ENCODE measurements at regions not wholly inside any gene's neighbourhood (a gene's known extent, or its start where the extent isn't known, plus 50 kb on each side); places are given as distances from the start of the nearest gene placed in this dataset.

GRCh38 chr1:87720561-87720960 lies 391.9 kb downstream of the LMO4 start:
- 67 to 73% methylated on average over 2 of the region's 2 CpGs for WGBS, 2 donors
- no peak for DNase-seq
- H3K27me3 ChIP-seq (ENCODE audit: control insufficient read depth in 1 of 2, insufficient read depth in 2 of 2, low read length in 1 of 2): no peaks in the 10 kb centered on the region
- H3K4me1 ChIP-seq (ENCODE audit: control insufficient read depth in 1 of 2, insufficient read depth in 2 of 2, low read length in 2 of 2): no peaks in the 10 kb centered on the region
- no peak overlapping the region for H3K27ac ChIP-seq (ENCODE audit: low read depth in 1 of 2, low read length in 2 of 2)
- intact Hi-C loops (cut with DNase I): no loop called here
- H3K4me3 ChIP-seq (ENCODE audit: low read length in 2 of 2): no peak overlapping the region
- H3K36me3 ChIP-seq (ENCODE audit: control insufficient read depth in 1 of 2, insufficient read depth in 2 of 2, low read length in 1 of 2): no peaks in the 10 kb centered on the region
- H3K9me3 ChIP-seq (ENCODE audit: control insufficient read depth, low read length): no peaks in the 10 kb centered on the region
- ATAC-seq (ENCODE audit: low FRiP score): no peak

GRCh38 chr1:87723193-87723592 lies 394.5 kb downstream of the LMO4 start:
- ATAC-seq (ENCODE audit: low FRiP score) (no peak), DNase-seq (no peak)
- H3K27ac ChIP-seq (ENCODE audit: low read depth in 1 of 2, low read length in 2 of 2): no peak overlapping the region
- no peaks in the 10 kb centered on the region for H3K27me3 ChIP-seq (ENCODE audit: control insufficient read depth in 1 of 2, insufficient read depth in 2 of 2, low read length in 1 of 2)
- intact Hi-C loops (cut with DNase I): no loop called here
- H3K4me3 ChIP-seq (ENCODE audit: low read length in 2 of 2): no peak overlapping the region
- no peaks in the 10 kb centered on the region for H3K4me1 ChIP-seq (ENCODE audit: control insufficient read depth in 1 of 2, insufficient read depth in 2 of 2, low read length in 2 of 2)
- H3K36me3 ChIP-seq (ENCODE audit: control insufficient read depth in 1 of 2, insufficient read depth in 2 of 2, low read length in 1 of 2): no peaks in the 10 kb centered on the region
- H3K9me3 ChIP-seq (ENCODE audit: control insufficient read depth, low read length): no peaks in the 10 kb centered on the region

GRCh38 chr1:87728169-87728568 lies 399.5 kb downstream of the LMO4 start:
- Histone ChIP-seq H3K27me3 (ENCODE audit: control insufficient read depth in 1 of 2, insufficient read depth in 2 of 2, low read length in 1 of 2) (no peaks in the 10 kb centered on the region), H3K4me3 (ENCODE audit: low read length in 2 of 2) (no peak overlapping the region), H3K9me3 (ENCODE audit: control insufficient read depth, low read length) (no peaks in the 10 kb centered on the region), H3K27ac (ENCODE audit: low read depth in 1 of 2, low read length in 2 of 2) (no peak overlapping the region), H3K36me3 (ENCODE audit: control insufficient read depth in 1 of 2, insufficient read depth in 2 of 2, low read length in 1 of 2) (no peaks in the 10 kb centered on the region), H3K4me1 (ENCODE audit: control insufficient read depth in 1 of 2, insufficient read depth in 2 of 2, low read length in 2 of 2) (no peaks in the 10 kb centered on the region)
- DNase-seq (no peak), ATAC-seq (ENCODE audit: low FRiP score) (no peak)
- intact Hi-C loops (cut with DNase I): no loop called here
- WGBS, 2 donors: 96 to 100% methylated on average over 1 of the region's 1 CpG

GRCh38 chr1:87730274-87731216 lies 401.9 kb downstream of the LMO4 start:
- WGBS, 2 donors: 76 to 84% methylated on average over 9 of the region's 9 CpGs
- Histone ChIP-seq H3K9me3 (ENCODE audit: control insufficient read depth, low read length) (no peaks in the 10 kb centered on the region), H3K36me3 (ENCODE audit: control insufficient read depth in 1 of 2, insufficient read depth in 2 of 2, low read length in 1 of 2) (no peaks in the 10 kb centered on the region), H3K4me3 (ENCODE audit: low read length in 2 of 2) (no peak overlapping the region), H3K27me3 (ENCODE audit: control insufficient read depth in 1 of 2, insufficient read depth in 2 of 2, low read length in 1 of 2) (no peaks in the 10 kb centered on the region), H3K4me1 (ENCODE audit: control insufficient read depth in 1 of 2, insufficient read depth in 2 of 2, low read length in 2 of 2) (no peaks in the 10 kb centered on the region), H3K27ac (ENCODE audit: low read depth in 1 of 2, low read length in 2 of 2) (no peak overlapping the region)
- intact Hi-C loops (cut with DNase I): no loop called here
- ATAC-seq (ENCODE audit: low FRiP score): no peak
- DNase-seq: no peak

- Histone ChIP-seq H3K27ac (ENCODE audit: low read depth in 1 of 2, low read length in 2 of 2) (no peak overlapping the region), H3K27me3 (ENCODE audit: control insufficient read depth in 1 of 2, insufficient read depth in 2 of 2, low read length in 1 of 2) (no peaks in the 10 kb centered on the region), H3K4me3 (ENCODE audit: low read length in 2 of 2) (no peak overlapping the region), H3K4me1 (ENCODE audit: control insufficient read depth in 1 of 2, insufficient read depth in 2 of 2, low read length in 2 of 2) (no peaks in the 10 kb centered on the region), H3K9me3 (ENCODE audit: control insufficient read depth, low read length) (no peaks in the 10 kb centered on the region), H3K36me3 (ENCODE audit: control insufficient read depth in 1 of 2, insufficient read depth in 2 of 2, low read length in 1 of 2) (no peaks in the 10 kb centered on the region)
- intact Hi-C loops (cut with DNase I): no loop called here
- no peak for DNase-seq
- no peak for ATAC-seq (ENCODE audit: low FRiP score)
Observed at GRCh38 chr1:87733386-87733785, 404.7 kb downstream of the LMO4 start.

GRCh38 chr1:87735750-87736149 lies 407.1 kb downstream of the LMO4 start:
- no peak for DNase-seq
- Histone ChIP-seq H3K4me1 (ENCODE audit: control insufficient read depth in 1 of 2, insufficient read depth in 2 of 2, low read length in 2 of 2) (no peaks in the 10 kb centered on the region), H3K9me3 (ENCODE audit: control insufficient read depth, low read length) (no peaks in the 10 kb centered on the region), H3K4me3 (ENCODE audit: low read length in 2 of 2) (no peak overlapping the region), H3K36me3 (ENCODE audit: control insufficient read depth in 1 of 2, insufficient read depth in 2 of 2, low read length in 1 of 2) (no peaks in the 10 kb centered on the region), H3K27me3 (ENCODE audit: control insufficient read depth in 1 of 2, insufficient read depth in 2 of 2, low read length in 1 of 2) (no peaks in the 10 kb centered on the region), H3K27ac (ENCODE audit: low read depth in 1 of 2, low read length in 2 of 2) (no peak overlapping the region)
- WGBS, 2 donors: 95 to 96% methylated on average over 1 of the region's 1 CpG
- ATAC-seq (ENCODE audit: low FRiP score): no peak
- intact Hi-C loops (cut with DNase I): no loop called here

GRCh38 chr1:87739141-87739540 lies 410.5 kb downstream of the LMO4 start:
- 68 to 75% methylated on average over 2 of the region's 2 CpGs for WGBS, 2 donors
- intact Hi-C loops (cut with DNase I): no loop called here
- no peak overlapping the region for H3K4me3 ChIP-seq (ENCODE audit: low read length in 2 of 2)
- H3K4me1 ChIP-seq (ENCODE audit: control insufficient read depth in 1 of 2, insufficient read depth in 2 of 2, low read length in 2 of 2): no peaks in the 10 kb centered on the region
- H3K36me3 ChIP-seq (ENCODE audit: control insufficient read depth in 1 of 2, insufficient read depth in 2 of 2, low read length in 1 of 2): no peaks in the 10 kb centered on the region
- H3K27ac ChIP-seq (ENCODE audit: low read depth in 1 of 2, low read length in 2 of 2): no peak overlapping the region
- no peaks in the 10 kb centered on the region for H3K9me3 ChIP-seq (ENCODE audit: control insufficient read depth, low read length)
- DNase-seq (no peak), ATAC-seq (ENCODE audit: low FRiP score) (no peak)
- H3K27me3 ChIP-seq (ENCODE audit: control insufficient read depth in 1 of 2, insufficient read depth in 2 of 2, low read length in 1 of 2): no peaks in the 10 kb centered on the region

GRCh38 chr1:87739704-87740103 lies 411.0 kb downstream of the LMO4 start:
- H3K27ac ChIP-seq (ENCODE audit: low read depth in 1 of 2, low read length in 2 of 2): no peak overlapping the region
- intact Hi-C loops (cut with DNase I): no loop called here
- no peaks in the 10 kb centered on the region for H3K36me3 ChIP-seq (ENCODE audit: control insufficient read depth in 1 of 2, insufficient read depth in 2 of 2, low read length in 1 of 2)
- no peaks in the 10 kb centered on the region for H3K27me3 ChIP-seq (ENCODE audit: control insufficient read depth in 1 of 2, insufficient read depth in 2 of 2, low read length in 1 of 2)
- DNase-seq (no peak), ATAC-seq (ENCODE audit: low FRiP score) (no peak)
- no peak overlapping the region for H3K4me3 ChIP-seq (ENCODE audit: low read length in 2 of 2)
- H3K4me1 ChIP-seq (ENCODE audit: control insufficient read depth in 1 of 2, insufficient read depth in 2 of 2, low read length in 2 of 2): no peaks in the 10 kb centered on the region
- H3K9me3 ChIP-seq (ENCODE audit: control insufficient read depth, low read length): no peaks in the 10 kb centered on the region

- no peak for ATAC-seq (ENCODE audit: low FRiP score)
- no peak overlapping the region for H3K4me3 ChIP-seq (ENCODE audit: low read length in 2 of 2)
- WGBS, 2 donors: 95% methylated on average over 4 of the region's 4 CpGs
Observed at GRCh38 chr1:87743256-87743655, 414.6 kb downstream of the LMO4 start.

More at GRCh38 chr1:87743256-87743655, 414.6 kb downstream of the LMO4 start:
- no peaks in the 10 kb centered on the region for H3K36me3 ChIP-seq (ENCODE audit: control insufficient read depth in 1 of 2, insufficient read depth in 2 of 2, low read length in 1 of 2)
- intact Hi-C loops (cut with DNase I): no loop called here
- H3K27me3 ChIP-seq (ENCODE audit: control insufficient read depth in 1 of 2, insufficient read depth in 2 of 2, low read length in 1 of 2): no peaks in the 10 kb centered on the region
- H3K4me1 ChIP-seq (ENCODE audit: control insufficient read depth in 1 of 2, insufficient read depth in 2 of 2, low read length in 2 of 2): no peaks in the 10 kb centered on the region
- DNase-seq: no peak
- no peak overlapping the region for H3K27ac ChIP-seq (ENCODE audit: low read depth in 1 of 2, low read length in 2 of 2)
- H3K9me3 ChIP-seq (ENCODE audit: control insufficient read depth, low read length): no peaks in the 10 kb centered on the region

All from aorta (tissue), 5 donors.